Neutrophil (primary cell): ENCODE measurements at regions not wholly inside any gene's neighbourhood (a gene's known extent, or its start where the extent isn't known, plus 50 kb on each side); places are given as distances from the start of the nearest gene placed in this dataset.

Experiments
- H3K27ac ChIP-seq: fragments of 200-600 bp; sonication (generic); 2 replicates; pipeline ENCODE4 v1.5.1; 2016; ENCODE audit warnings: mild to moderate bottlenecking, moderate library complexity
- H3K27me3 ChIP-seq: fragments of 200-600 bp; sonication (generic); 2 replicates; pipeline ENCODE4 v1.6.0; 2016; ENCODE audit warnings: mild to moderate bottlenecking
- H3K36me3 ChIP-seq: fragments of 200-600 bp; sonication (generic); 2 replicates; pipeline ENCODE4 v1.5.1; 2017
- H3K4me1 ChIP-seq, 2 experiments: fragments of 200-600 bp in 1 of 2; sonication (generic) in 1 of 2; 1 replicate in 1 of 2; 2 replicates in 1 of 2; pipeline versions ENCODE4 v1.5.1 to v1.6.1; 2013 to 2016; ENCODE audit warnings: low read depth in 1 of 2, low read length in 1 of 2, mild to moderate bottlenecking in 1 of 2, moderate library complexity in 1 of 2; ENCODE audit not compliant: control insufficient read depth in 1 of 2, insufficient read depth in 1 of 2
- H3K4me3 ChIP-seq, 2 experiments: fragments of 200-600 bp in 1 of 2; sonication (generic) in 1 of 2; 1 replicate in 1 of 2; 2 replicates in 1 of 2; pipeline ENCODE4 v1.5.1; 2013 to 2016; ENCODE audit warnings: low read depth in 1 of 2, low read length in 1 of 2, mild to moderate bottlenecking in 1 of 2, moderate library complexity in 1 of 2
- H3K9me3 ChIP-seq: fragments of 200-600 bp; sonication (generic); 2 replicates; pipeline ENCODE4 v1.5.1; 2016
- TF ChIP-seq, protein P1 (sequence below): fragments of 200-600 bp; sonication (generic); IDR thresholded peaks from 2 replicates; pipeline ENCODE4 v1.5.1; 2016; ENCODE audit warnings: antibody characterized with exemption

DNA sequence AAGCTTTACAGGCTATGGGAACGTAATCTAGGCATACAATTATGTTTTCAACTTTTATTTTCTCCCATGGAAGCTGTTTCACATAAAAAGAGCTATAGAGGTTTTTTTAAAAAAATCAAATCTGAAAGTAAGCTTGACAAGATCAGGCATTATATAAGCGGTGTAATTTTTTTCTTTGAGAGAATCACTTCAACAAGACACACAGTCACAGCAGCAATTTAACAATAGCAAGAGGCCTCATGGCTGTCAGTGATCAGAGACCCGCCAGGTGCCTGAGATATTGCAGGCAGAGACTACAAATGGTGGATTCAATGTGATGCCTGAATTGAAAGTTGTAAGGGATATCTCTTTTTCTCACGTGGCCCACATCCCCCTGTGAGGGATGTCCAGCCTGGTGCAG, 270.5 kb upstream of the TBC1D5 start:
- TF ChIP-seq, protein P1, sequence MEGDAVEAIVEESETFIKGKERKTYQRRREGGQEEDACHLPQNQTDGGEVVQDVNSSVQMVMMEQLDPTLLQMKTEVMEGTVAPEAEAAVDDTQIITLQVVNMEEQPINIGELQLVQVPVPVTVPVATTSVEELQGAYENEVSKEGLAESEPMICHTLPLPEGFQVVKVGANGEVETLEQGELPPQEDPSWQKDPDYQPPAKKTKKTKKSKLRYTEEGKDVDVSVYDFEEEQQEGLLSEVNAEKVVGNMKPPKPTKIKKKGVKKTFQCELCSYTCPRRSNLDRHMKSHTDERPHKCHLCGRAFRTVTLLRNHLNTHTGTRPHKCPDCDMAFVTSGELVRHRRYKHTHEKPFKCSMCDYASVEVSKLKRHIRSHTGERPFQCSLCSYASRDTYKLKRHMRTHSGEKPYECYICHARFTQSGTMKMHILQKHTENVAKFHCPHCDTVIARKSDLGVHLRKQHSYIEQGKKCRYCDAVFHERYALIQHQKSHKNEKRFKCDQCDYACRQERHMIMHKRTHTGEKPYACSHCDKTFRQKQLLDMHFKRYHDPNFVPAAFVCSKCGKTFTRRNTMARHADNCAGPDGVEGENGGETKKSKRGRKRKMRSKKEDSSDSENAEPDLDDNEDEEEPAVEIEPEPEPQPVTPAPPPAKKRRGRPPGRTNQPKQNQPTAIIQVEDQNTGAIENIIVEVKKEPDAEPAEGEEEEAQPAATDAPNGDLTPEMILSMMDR = no peak
- no peaks in the 10 kb centered on the region for H3K4me1 ChIP-seq

DNA sequence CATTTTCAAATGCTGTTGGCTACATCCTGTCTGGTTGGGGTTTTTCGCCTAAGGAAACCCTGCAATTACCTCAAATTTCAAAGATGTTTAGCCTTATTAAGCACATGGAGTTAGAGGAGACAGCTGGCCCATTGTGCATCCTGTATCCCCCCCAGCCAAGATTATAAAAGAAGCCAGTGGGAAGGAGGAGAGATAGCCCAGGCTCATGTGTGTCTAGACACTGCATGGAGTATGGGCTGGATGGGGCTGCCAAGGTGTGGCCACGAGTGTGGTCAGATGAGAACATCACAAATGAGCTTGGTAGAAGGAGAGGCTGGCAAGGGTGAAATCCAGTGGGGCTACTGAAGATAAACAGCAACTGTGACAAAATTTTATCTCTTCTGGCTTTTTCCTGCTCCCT, 270.0 kb upstream of the TBC1D5 start:
- Histone ChIP-seq H3K4me1 (no peaks in the 10 kb centered on the region), H3K27me3 (no peaks in the 10 kb centered on the region), H3K27ac (no peak overlapping the region), H3K36me3 (no peaks in the 10 kb centered on the region), H3K4me3 (no peak overlapping the region), H3K9me3 (no peaks in the 10 kb centered on the region)
- TF ChIP-seq, protein P1 = no peak

More for the DNA sequence above, 270.5 kb upstream of the TBC1D5 start:
- H3K36me3 ChIP-seq = no peaks in the 10 kb centered on the region
- no peaks in the 10 kb centered on the region for H3K9me3 ChIP-seq
- no peak overlapping the region for H3K4me3 ChIP-seq
- no peak overlapping the region for H3K27ac ChIP-seq
- H3K27me3 ChIP-seq = no peaks in the 10 kb centered on the region

DNA sequence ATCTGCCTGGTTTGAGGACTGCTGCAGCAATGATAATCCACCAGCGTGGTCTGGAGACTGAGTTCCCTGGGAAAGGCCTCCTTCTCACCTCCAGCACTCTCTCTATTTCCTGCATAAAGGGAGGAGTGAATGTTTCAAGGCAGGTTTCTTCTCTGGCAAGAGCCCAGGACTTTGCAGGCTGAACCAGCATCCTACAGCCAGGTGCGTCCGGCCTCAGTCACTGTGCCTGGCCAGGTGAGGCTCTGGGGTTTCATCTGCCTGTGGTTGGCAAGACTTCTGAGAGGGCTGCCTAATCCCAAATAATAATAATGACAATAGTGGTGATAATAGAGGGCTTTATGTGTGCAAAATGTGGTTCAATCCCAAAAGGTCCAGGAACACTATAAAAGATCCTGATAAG, 269.0 kb upstream of the TBC1D5 start:
- Histone ChIP-seq H3K4me1 (no peaks in the 10 kb centered on the region), H3K27ac (no peak overlapping the region), H3K4me3 (no peak overlapping the region), H3K9me3 (no peaks in the 10 kb centered on the region), H3K36me3 (no peaks in the 10 kb centered on the region), H3K27me3 (no peaks in the 10 kb centered on the region)
- TF ChIP-seq, protein P1 = no peak

DNA sequence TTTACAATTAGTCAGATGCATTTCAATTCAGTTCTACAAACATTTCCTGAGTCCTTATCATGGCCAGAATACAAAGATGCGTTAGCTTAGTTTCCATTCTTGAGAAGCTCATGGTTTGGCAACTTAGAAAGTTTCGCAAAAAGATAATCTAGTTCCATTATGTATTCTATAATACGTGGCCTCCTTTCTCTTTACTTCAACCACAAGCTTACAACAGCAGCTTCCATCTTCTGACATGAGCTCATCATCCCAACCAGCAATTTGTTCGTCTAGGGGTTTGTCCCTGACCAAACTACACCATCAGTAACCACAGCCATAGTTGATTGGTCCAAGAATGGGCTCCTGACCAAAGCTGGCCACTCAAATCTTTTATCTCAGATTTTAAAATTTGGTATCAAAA, 267.6 kb upstream of the TBC1D5 start:
- no peak overlapping the region for H3K27ac ChIP-seq
- TF ChIP-seq, protein P1 = no peak
- no peak overlapping the region for H3K4me3 ChIP-seq
- H3K36me3 ChIP-seq = no peaks in the 10 kb centered on the region
- H3K27me3 ChIP-seq = no peaks in the 10 kb centered on the region
- H3K9me3 ChIP-seq = no peaks in the 10 kb centered on the region
- H3K4me1 ChIP-seq = no peaks in the 10 kb centered on the region

DNA sequence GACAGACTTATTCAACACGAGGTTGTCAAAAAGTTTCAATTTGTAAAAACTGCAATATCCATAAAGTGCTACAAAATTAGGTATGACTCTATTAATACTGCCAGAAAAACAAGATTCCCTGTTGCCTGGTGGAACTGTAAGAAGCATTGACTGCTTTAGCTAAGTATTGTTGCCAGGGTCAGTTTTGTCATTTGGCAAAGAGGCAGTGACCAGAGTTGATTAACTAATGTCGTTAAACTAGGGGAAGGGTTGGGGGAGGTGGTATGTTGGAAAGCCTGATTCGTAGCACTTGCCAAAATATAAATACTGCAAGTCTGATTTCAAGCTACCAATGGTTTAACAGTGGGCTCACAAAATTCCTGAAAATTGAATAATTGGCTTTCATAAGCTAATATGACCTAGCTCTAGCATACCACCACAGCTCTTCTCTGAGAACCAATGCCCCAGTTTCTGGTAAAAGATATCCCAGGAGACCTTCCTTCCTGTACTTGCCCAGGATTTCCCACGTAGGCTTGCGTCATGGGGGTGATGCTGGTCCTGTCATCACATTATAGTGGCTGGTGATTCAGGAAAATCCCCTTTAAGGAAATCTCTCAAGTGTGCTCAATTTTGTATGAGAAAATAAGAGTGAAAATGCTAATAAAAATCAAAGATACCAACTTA, 266.4 kb upstream of the TBC1D5 start:
- Histone ChIP-seq H3K9me3 (no peaks in the 10 kb centered on the region), H3K4me1 (no peaks in the 10 kb centered on the region), H3K27me3 (no peaks in the 10 kb centered on the region), H3K36me3 (no peaks in the 10 kb centered on the region), H3K4me3 (no peak overlapping the region), H3K27ac (no peak overlapping the region)
- TF ChIP-seq, protein P1 = no peak
